ENCODE measurements at regions not wholly inside any gene's neighbourhood (a gene's known extent, or its start where the extent isn't known, plus 50 kb on each side); places are given as distances from the start of the nearest gene placed in this dataset.

DNA sequence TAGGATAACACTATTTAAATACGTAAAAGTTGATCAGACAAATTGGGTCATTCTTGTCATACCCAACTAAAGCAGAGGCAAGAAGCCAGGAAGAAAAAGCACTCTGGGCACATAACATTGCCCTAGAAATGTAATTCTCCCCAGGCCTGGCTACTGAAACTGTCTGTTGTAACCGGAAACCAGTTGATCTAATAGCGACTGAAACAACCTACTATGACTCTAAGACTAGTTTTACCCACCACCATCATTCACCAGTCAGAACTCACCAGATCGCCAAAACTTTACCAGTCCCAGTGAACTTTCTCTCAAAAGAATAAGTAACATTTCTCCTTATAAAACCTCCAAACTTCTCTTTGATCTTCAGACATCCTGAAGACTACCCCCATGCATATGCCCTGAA is 99.3 kb upstream of the WWC1 start:
- no peak for DNase-seq

DNA sequence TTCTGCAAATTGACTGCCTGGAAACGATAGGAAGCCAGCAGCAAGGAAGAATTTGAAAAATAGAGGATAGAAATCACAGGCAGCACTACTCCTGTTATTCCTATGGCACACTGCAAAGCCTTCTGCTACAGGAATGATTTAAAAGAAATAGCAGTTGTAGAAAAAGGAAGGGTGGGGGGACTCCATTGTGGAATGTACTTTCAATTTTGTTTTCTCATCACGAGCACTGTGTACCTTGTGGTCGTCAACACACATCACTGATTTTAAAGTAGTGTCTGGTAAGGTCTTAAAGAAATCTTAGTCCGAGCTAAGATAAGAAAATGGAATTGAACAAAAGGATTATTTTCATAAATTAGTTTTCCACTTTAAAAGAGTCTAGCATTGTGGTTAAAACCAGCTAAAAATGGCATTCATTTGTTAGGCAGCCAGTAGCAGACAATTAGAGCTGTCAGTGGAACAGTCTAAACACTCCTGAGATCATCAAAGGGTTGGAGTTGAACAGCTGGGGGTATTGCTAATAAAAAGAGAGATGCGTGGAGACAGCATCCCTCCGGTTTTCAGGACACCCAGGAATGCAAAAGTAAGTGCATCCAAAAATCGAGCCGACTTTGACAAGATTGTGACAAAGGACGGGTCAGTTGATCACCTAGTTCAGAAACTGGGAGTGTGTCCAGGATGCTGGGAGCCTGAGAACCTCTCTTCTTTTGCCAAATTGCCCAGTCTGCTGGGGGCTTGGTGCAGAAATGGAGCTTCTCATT is 97.8 kb upstream of the WWC1 start:
- no peak for DNase-seq

- no peak for DNase-seq
These were observed 96.3 kb upstream of the WWC1 start for GRCh38 chr5:168195110-168195509.

- DNase-seq, result no peak
These were observed 93.1 kb upstream of the WWC1 start for GRCh38 chr5:168198359-168198758.

DNA sequence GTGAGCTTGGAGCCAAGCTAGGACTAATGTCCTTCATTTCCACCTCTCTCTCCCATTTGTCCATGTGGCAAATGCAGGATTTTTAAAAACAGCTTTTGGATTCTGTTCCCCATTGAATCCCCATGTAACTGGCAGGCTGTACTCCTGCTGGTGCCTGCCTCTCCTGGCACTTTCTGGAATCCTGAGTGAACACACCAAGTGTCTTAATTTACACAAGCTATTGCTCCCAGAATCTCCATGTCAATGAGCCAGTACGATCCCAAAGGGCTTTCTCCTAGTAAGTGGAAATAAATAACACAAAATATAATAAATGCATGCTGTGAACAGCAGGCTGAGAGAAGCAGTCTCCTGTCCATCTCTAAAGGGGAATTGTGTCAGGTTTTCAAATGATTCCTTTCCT is 88.4 kb upstream of the WWC1 start:
- DNase-seq, result no peak

DNA sequence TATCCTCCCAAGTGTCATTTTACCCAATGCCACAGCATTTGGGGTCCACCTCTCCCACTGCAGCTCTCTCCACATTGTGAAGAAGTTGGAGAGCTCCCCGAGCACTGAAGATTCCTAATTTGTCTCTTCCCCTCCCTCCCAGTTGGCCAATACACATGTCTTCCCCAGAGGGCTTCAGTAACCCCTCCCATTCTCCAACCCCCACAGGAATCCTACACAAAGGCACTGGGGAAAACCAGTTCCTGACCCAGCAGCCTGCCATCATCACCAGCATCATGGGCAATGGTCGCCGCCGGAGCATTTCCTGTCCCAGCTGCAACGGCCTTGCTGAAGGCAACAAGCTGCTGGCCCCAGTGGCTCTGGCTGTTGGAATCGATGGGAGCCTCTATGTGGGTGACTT is 87.3 kb upstream of the WWC1 start:
- no peak for DNase-seq

GRCh38 chr5:168207450-168208029 is 83.9 kb upstream of the WWC1 start:
- no peak for DNase-seq

- no peak for DNase-seq
These were observed 82.0 kb upstream of the WWC1 start for GRCh38 chr5:168209244-168209995.

- no peak for DNase-seq
These were observed 81.4 kb upstream of the WWC1 start for GRCh38 chr5:168209997-168210396.

DNA sequence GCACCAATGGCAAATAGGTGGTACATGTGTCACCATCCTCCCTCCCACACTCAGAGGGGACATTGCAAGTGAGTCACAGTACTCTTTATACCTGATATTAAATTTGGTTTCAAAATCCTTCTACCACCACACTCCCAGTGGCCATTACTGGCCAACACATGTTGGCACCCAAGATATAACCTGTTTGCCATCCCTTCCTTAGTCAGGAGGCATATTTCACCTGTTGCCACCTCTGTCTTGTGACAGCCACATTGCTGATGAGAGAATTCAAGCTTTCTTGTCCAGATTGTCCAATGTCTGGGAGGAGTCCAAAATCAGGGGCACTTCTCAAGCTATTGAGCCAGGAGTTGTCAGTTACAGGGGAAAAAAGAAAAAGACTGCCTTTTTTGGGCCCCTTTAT is 80.2 kb upstream of the WWC1 start:
- DNase-seq, result no peak

DNA sequence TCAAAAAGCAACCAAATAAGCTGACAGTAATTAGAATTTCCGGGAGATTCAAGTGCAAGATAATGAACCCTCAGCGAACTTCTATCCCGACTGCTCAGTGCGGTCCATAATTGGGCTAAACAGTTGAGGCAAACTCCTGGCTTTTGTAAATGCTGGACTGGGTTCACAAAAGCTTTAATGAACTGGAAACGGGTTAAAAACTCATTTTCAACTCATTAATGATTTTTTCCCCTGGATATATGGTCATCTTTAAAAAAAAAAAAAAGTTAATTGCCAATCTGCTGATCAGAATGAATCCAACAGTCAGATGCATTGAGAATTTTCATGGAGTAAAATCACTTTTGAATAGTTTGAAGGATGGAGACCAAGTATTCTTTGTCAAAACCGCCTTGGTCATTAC is 79.5 kb upstream of the WWC1 start:
- no peak for DNase-seq

DNA sequence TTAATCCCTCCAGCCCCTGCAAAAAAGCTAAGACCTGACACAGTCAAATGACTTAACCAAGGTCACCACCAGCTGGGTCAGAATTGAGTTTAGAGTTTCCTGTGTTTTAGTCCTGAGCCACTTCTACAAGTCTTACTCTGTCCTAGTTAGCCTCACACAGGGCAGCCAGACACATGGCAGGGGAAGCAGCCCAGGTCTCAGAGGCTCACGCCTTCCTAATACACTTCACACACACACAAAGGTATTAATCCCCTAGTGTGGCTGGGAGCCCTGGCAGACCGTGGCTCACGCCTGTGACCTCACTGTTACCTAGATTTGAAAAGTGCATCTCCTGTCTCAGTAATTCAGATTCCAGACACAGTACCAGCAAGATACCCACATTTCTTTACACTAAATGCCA is 77.4 kb upstream of the WWC1 start:
- DNase-seq, result peak in 1 of 2 experiments; percentile 11

DNA sequence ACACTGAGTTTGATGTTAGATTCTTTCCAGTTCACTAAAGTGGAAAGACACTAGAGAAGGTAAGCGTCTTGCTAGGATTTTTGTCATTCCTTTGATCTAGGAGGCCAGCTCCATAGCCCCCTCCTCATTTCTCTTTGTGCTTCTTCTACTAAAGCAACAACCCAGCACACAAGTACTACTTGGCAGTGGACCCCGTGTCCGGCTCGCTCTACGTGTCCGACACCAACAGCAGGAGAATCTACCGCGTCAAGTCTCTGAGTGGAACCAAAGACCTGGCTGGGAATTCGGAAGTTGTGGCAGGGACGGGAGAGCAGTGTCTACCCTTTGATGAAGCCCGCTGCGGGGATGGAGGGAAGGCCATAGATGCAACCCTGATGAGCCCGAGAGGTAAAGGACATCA is 76.6 kb upstream of the WWC1 start:
- no peak for DNase-seq

- DNase-seq, result no peak
These were observed 75.8 kb upstream of the WWC1 start for GRCh38 chr5:168215646-168216045.

DNA sequence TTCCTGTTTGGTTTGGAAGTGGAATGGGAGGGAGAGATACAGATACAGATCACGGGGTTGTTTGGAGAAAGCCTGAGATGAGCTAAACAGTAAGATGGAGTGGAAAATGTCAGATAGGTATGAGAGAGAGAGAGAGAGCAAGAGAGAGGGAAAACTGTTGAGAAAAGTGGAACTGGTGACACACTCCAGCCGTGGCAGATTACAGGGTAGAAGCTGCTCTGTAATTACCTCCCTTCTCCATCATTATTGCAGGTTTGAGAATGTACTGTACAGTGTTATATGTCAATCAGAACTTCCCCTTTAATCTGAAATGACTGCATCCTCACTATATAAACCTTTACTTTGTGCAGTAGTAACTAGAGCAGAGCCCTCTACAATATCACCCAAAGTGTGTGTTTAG is 74.5 kb upstream of the WWC1 start:
- no peak for DNase-seq

GRCh38 chr5:168217497-168217896 is 73.9 kb upstream of the WWC1 start:
- DNase-seq, result no peak

GRCh38 chr5:168218746-168219145 is 72.7 kb upstream of the WWC1 start:
- DNase-seq, result no peak

GRCh38 chr5:168219515-168220410 is 71.7 kb upstream of the WWC1 start:
- peak; percentile 46 to 71 for DNase-seq

DNA sequence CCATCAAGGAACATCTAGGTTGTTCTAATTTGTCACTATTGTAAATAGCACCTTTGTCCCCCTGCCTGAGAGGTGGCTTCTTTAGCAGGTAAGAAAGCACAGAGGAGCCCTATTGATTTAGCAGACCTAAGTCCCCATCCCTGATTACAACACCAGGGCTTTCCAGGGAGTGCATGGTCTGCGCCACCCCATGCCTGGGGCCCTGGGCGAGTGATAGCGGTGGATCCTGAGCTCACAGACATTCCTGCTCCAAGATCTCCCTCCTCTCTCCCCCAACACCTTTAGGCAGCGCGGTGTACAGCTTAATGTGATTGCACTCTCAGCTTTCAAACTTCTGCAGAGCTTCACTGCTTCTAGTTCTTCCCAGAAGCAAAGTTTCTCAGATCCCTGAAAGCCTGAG is 67.4 kb upstream of the WWC1 start:
- no peak for DNase-seq

DNA sequence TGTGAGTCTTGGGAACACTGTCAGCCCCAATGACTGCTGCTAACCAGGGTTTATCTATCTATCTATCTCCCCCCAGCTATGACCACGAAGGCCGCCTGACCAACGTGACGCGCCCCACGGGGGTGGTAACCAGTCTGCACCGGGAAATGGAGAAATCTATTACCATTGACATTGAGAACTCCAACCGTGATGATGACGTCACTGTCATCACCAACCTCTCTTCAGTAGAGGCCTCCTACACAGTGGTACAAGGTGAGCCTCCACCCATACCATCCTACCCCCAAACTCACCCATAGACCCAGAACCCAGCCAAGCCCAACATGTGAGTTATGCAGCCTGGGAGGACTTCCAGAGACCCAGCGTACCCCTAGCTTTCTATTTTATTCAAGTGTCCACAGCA is 65.4 kb upstream of the WWC1 start:
- DNase-seq, result no peak

DNA sequence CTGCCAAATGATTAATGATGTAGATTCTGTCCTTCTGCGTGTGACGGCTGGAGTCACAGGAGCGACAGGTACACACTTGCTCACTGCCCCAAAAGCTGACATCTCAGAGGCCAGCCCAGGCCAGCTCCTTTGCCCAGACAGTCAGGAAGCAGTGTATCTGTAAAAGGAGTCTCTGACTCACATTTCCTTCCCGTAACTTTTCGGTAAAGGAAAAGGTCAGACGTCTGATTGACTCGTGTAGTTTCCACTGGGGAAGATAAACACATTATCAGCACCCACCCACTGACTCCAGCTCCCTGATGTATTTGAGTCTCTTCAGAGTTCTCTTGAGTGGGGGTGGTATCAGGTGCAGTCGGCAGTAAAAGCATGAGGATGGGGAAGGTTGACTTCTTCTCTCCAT is 64.4 kb upstream of the WWC1 start:
- no peak for DNase-seq

- DNase-seq, result no peak
These were observed 63.4 kb upstream of the WWC1 start for GRCh38 chr5:168227973-168228615.

DNA sequence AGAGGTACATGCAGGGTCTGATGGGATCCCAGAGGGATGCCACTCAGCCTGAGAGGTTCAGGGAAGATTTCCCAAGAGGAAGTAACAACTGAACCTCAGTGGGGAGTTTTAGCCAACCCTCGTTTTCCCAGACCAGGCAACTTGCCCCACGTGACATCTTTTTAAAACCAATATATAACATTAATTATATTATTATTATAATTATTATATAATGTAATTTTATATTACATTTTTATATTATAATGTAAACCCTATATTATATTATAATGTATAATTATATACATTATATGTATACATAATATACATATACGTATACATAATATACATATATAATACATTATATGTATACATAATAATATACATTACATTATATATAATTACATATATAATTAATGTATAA is 62.8 kb upstream of the WWC1 start:
- no peak for DNase-seq

All from NCI-H524 (cell line).